ENCODE measurements at regions not wholly inside any gene's neighbourhood (a gene's known extent, or its start where the extent isn't known, plus 50 kb on each side); places are given as distances from the start of the nearest gene placed in this dataset.
"Not testable (repeated sequence)": the region's sequence is repeated elsewhere in the genome, so short reads cannot be mapped to it uniquely, and the experiment has no call there.

- not testable (repeated sequence) for H3K4me3 ChIP-seq (ENCODE audit: low read depth, low read length, poor library complexity, severe bottlenecking); H3K27ac ChIP-seq (ENCODE audit: low read depth, low read length, poor library complexity, severe bottlenecking); H3K79me2 ChIP-seq (ENCODE audit: insufficient read depth, low read length); H3K4me2 ChIP-seq (ENCODE audit: low read length); H2AFZ ChIP-seq (ENCODE audit: low read length); H3F3A ChIP-seq (ENCODE audit: insufficient read depth, low read length); H4K20me1 ChIP-seq (ENCODE audit: insufficient read depth, low read length); H3K9me3 ChIP-seq (ENCODE audit: low read length); H3K36me3 ChIP-seq (ENCODE audit: insufficient read depth, low read length); H3K27me3 ChIP-seq (ENCODE audit: insufficient read depth, low read length); H3K9me2 ChIP-seq (ENCODE audit: low read depth, low read length); H3K9ac ChIP-seq (ENCODE audit: low read length); H3K4me1 ChIP-seq (ENCODE audit: insufficient read depth, low read length, severe bottlenecking)
These were observed 5483.6 kb upstream of the TPTE start for GRCh38 chr21:5037606-5038331.

- not testable (repeated sequence) for H3K27ac ChIP-seq (ENCODE audit: low read depth, low read length, poor library complexity, severe bottlenecking); H4K20me1 ChIP-seq (ENCODE audit: insufficient read depth, low read length); H3K36me3 ChIP-seq (ENCODE audit: insufficient read depth, low read length); H3K4me3 ChIP-seq (ENCODE audit: low read depth, low read length, poor library complexity, severe bottlenecking); H2AFZ ChIP-seq (ENCODE audit: low read length); H3K27me3 ChIP-seq (ENCODE audit: insufficient read depth, low read length); H3K9me2 ChIP-seq (ENCODE audit: low read depth, low read length); H3K9me3 ChIP-seq (ENCODE audit: low read length); H3K4me2 ChIP-seq (ENCODE audit: low read length); H3K4me1 ChIP-seq (ENCODE audit: insufficient read depth, low read length, severe bottlenecking); H3K9ac ChIP-seq (ENCODE audit: low read length); H3F3A ChIP-seq (ENCODE audit: insufficient read depth, low read length); H3K79me2 ChIP-seq (ENCODE audit: insufficient read depth, low read length)
These were observed 5481.5 kb upstream of the TPTE start for GRCh38 chr21:5039926-5040325.

- H3K27me3 ChIP-seq (ENCODE audit: insufficient read depth, low read length); H3K9ac ChIP-seq (ENCODE audit: low read length); H2AFZ ChIP-seq (ENCODE audit: low read length); H3K27ac ChIP-seq (ENCODE audit: low read depth, low read length, poor library complexity, severe bottlenecking); H3K4me2 ChIP-seq (ENCODE audit: low read length); H3K36me3 ChIP-seq (ENCODE audit: insufficient read depth, low read length); H3K9me3 ChIP-seq (ENCODE audit: low read length); H4K20me1 ChIP-seq (ENCODE audit: insufficient read depth, low read length); H3K79me2 ChIP-seq (ENCODE audit: insufficient read depth, low read length); H3K4me1 ChIP-seq (ENCODE audit: insufficient read depth, low read length, severe bottlenecking); H3K9me2 ChIP-seq (ENCODE audit: low read depth, low read length); H3F3A ChIP-seq (ENCODE audit: insufficient read depth, low read length); H3K4me3 ChIP-seq (ENCODE audit: low read depth, low read length, poor library complexity, severe bottlenecking): not testable (repeated sequence)
These were observed 5478.8 kb upstream of the TPTE start for GRCh38 chr21:5042583-5042982.

DNA sequence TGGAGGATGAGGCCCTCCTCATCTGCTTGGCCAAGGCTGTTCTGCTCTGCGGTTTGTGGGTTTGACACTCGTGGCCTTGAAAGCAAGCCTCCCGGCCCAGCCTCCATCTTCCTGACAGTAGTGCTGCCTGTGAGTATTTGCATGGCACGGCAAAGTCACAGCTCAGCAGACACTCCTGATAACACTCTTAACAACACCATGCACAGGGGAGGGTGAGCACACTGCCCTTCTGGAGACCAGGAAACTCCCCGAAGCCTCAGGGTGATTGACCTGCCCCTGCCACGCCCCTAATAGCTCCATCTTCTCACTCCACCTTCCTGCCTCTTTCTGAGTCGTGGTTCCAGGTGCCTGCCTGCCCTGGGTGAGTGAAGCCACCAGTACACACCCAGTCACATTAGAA lies 5476.6 kb upstream of the TPTE start:
- not testable (repeated sequence) for H2AFZ ChIP-seq (ENCODE audit: low read length); H3K9me2 ChIP-seq (ENCODE audit: low read depth, low read length); H3K27ac ChIP-seq (ENCODE audit: low read depth, low read length, poor library complexity, severe bottlenecking); H4K20me1 ChIP-seq (ENCODE audit: insufficient read depth, low read length); H3K4me3 ChIP-seq (ENCODE audit: low read depth, low read length, poor library complexity, severe bottlenecking); H3F3A ChIP-seq (ENCODE audit: insufficient read depth, low read length); H3K9ac ChIP-seq (ENCODE audit: low read length); H3K4me1 ChIP-seq (ENCODE audit: insufficient read depth, low read length, severe bottlenecking); H3K27me3 ChIP-seq (ENCODE audit: insufficient read depth, low read length); H3K79me2 ChIP-seq (ENCODE audit: insufficient read depth, low read length); H3K36me3 ChIP-seq (ENCODE audit: insufficient read depth, low read length); H3K9me3 ChIP-seq (ENCODE audit: low read length); H3K4me2 ChIP-seq (ENCODE audit: low read length)

- H4K20me1 ChIP-seq (ENCODE audit: insufficient read depth, low read length); H3K27ac ChIP-seq (ENCODE audit: low read depth, low read length, poor library complexity, severe bottlenecking); H3K4me2 ChIP-seq (ENCODE audit: low read length); H3K4me3 ChIP-seq (ENCODE audit: low read depth, low read length, poor library complexity, severe bottlenecking); H3K4me1 ChIP-seq (ENCODE audit: insufficient read depth, low read length, severe bottlenecking); H3K9me3 ChIP-seq (ENCODE audit: low read length); H3K36me3 ChIP-seq (ENCODE audit: insufficient read depth, low read length); H3K79me2 ChIP-seq (ENCODE audit: insufficient read depth, low read length); H3F3A ChIP-seq (ENCODE audit: insufficient read depth, low read length); H3K9ac ChIP-seq (ENCODE audit: low read length); H3K27me3 ChIP-seq (ENCODE audit: insufficient read depth, low read length); H3K9me2 ChIP-seq (ENCODE audit: low read depth, low read length); H2AFZ ChIP-seq (ENCODE audit: low read length): not testable (repeated sequence)
These were observed 5469.9 kb upstream of the TPTE start for GRCh38 chr21:5051303-5052018.

- H3K27me3 ChIP-seq (ENCODE audit: insufficient read depth, low read length); H3K36me3 ChIP-seq (ENCODE audit: insufficient read depth, low read length): not testable (repeated sequence)
- H3K27ac ChIP-seq (ENCODE audit: low read depth, low read length, poor library complexity, severe bottlenecking) = peak overlapping the region; percentile 60
These were observed 5466.2 kb upstream of the TPTE start for GRCh38 chr21:5055027-5055754.

DNA sequence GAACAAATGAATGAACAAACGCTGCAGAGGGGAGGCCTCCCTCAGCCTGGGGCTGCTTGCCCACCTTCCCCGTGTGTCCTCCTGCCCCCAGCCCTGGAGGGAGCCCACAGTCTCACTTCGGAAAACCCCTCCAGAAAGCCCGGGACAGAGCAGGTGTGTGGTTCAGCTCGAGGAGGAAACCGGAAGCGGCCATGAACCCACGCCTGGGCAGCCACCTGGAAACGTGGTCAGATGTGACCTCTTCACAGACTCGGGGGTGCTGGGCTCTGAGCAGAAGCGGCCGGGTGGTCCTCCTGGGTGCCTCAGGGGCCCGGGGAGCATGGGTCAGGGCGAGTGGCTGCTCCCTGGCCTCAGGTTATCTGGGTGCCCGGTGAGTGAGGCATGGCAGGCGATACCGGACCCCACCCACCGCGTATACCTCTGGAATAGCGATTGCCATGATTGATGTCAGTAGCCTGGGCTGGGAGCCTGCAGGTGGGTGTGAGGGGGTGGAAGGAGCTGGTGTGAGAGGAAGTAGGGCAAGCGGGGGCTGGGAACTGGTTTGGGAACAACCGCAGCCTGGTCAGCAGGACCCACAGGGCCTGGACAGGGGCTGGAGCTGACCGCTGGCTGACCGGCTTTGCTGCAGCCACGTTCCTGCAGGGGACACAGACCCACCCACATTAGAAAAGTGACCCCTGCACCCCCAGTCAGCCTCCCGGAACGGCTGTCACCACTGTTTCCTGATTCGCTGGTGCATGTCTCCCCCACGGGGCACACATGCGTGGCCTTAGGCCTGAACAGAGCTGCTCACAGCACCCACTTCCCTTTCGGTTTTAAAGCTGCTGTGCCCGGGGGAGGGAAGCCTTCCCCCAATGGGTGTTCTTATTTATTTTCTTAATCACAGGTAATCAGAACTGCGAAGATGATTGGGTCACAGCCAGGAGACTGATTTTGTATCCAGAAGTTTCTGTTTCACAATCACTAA lies 5465.1 kb upstream of the TPTE start:
- H3F3A ChIP-seq (ENCODE audit: insufficient read depth, low read length); H3K4me1 ChIP-seq (ENCODE audit: insufficient read depth, low read length, severe bottlenecking); H3K4me2 ChIP-seq (ENCODE audit: low read length); H3K9me2 ChIP-seq (ENCODE audit: low read depth, low read length); H3K9ac ChIP-seq (ENCODE audit: low read length); H3K27ac ChIP-seq (ENCODE audit: low read depth, low read length, poor library complexity, severe bottlenecking); H4K20me1 ChIP-seq (ENCODE audit: insufficient read depth, low read length); H3K4me3 ChIP-seq (ENCODE audit: low read depth, low read length, poor library complexity, severe bottlenecking); H3K36me3 ChIP-seq (ENCODE audit: insufficient read depth, low read length); H3K27me3 ChIP-seq (ENCODE audit: insufficient read depth, low read length); H2AFZ ChIP-seq (ENCODE audit: low read length); H3K79me2 ChIP-seq (ENCODE audit: insufficient read depth, low read length); H3K9me3 ChIP-seq (ENCODE audit: low read length): not testable (repeated sequence)

More at GRCh38 chr21:5055027-5055754, 5466.2 kb upstream of the TPTE start:
- H3K4me1 ChIP-seq (ENCODE audit: insufficient read depth, low read length, severe bottlenecking); H3K9me3 ChIP-seq (ENCODE audit: low read length); H3K4me3 ChIP-seq (ENCODE audit: low read depth, low read length, poor library complexity, severe bottlenecking); H3K79me2 ChIP-seq (ENCODE audit: insufficient read depth, low read length); H3F3A ChIP-seq (ENCODE audit: insufficient read depth, low read length); H3K9me2 ChIP-seq (ENCODE audit: low read depth, low read length); H3K4me2 ChIP-seq (ENCODE audit: low read length); H4K20me1 ChIP-seq (ENCODE audit: insufficient read depth, low read length); H2AFZ ChIP-seq (ENCODE audit: low read length); H3K9ac ChIP-seq (ENCODE audit: low read length): not testable (repeated sequence)

Measured in OCI-LY1 (cell line).